SK-N-MC (cell line): ENCODE measurements at regions not wholly inside any gene's neighbourhood (a gene's known extent, or its start where the extent isn't known, plus 50 kb on each side); places are given as distances from the start of the nearest gene placed in this dataset.

Experiments
- EZH2 ChIP-seq: fragments of 200-600 bp; sonication (generic); IDR thresholded peaks from one replicate; pipeline ENCODE4 v1.6.1; 2017; ENCODE audit warnings: antibody characterized with exemption
- POLR2AphosphoS5 ChIP-seq: IDR thresholded peaks from 2 replicates; pipeline ENCODE4 v1.6.1; 2012; ENCODE audit warnings: mild to moderate bottlenecking, low read depth, low read length, borderline replicate concordance

GRCh38 chr18:30862900-30863299 is 179.6 kb downstream of the DSC3 start:
- TF ChIP-seq POLR2AphosphoS5: no peak
- TF ChIP-seq EZH2: no peak
